ENCODE measurements at regions not wholly inside any gene's neighbourhood (a gene's known extent, or its start where the extent isn't known, plus 50 kb on each side); places are given as distances from the start of the nearest gene placed in this dataset.

- H3K27ac ChIP-seq (ENCODE audit: low read depth, low read length) = no peak overlapping the region
- no peak overlapping the region for H3K18ac ChIP-seq (ENCODE audit: extremely low read depth, low read length)
- no peak overlapping the region for H3K4me2 ChIP-seq (ENCODE audit: insufficient read depth in 1 of 2, low read depth in 2 of 2, low read length in 2 of 2)
- H2BK120ac ChIP-seq (replicated peaks; ENCODE audit: low read depth, low read length) = no peak overlapping the region
- H2BK15ac ChIP-seq (ENCODE audit: low read length) = no peak overlapping the region
- 90% methylated on average over 5 of the region's 5 CpGs; no CpG with 5 or more reads in 1 of the 2 experiments for WGBS, 2 experiments (ENCODE audit: extremely low coverage in 1 of 2, insufficient coverage in 1 of 2, insufficient read length in 1 of 2, insufficient replicate concordance in 2 of 2, low coverage in 1 of 2, low lambda C conversion rate in 2 of 2, missing lambda C conversion rate in 1 of 2)
- H3K4ac ChIP-seq (replicated peaks; ENCODE audit: insufficient read length, low read depth, low read length) = no peak overlapping the region
- no peaks in the 10 kb centered on the region for H3K27me3 ChIP-seq (replicated peaks in 1 of 4; ENCODE audit: control insufficient read depth in 3 of 4, extremely low read depth in 1 of 4, insufficient read depth in 3 of 4, low read length in 3 of 4)
- H2BK20ac ChIP-seq (ENCODE audit: low read length) = no peak overlapping the region
- H3K9ac ChIP-seq (replicated peaks in 1 of 4; ENCODE audit: extremely low read depth in 1 of 4, low read depth in 3 of 4, low read length in 3 of 4) = no peak overlapping the region
- H3K9me3 ChIP-seq (ENCODE audit: insufficient read depth in 2 of 2, low read depth in 1 of 2, low read length in 1 of 2) = peaks cover 23 to 24% of the 10 kb centered on the region in 2 experiments
- H3K36me3 ChIP-seq (ENCODE audit: control insufficient read depth in 2 of 4, insufficient read depth in 4 of 4, low read length in 3 of 4) = 0 out of 8 replicates have a peak, but pooled peaks cover 0 to 2% (median 0%) of the 10 kb centered on the region in 4 experiments
- H2AFZ ChIP-seq (ENCODE audit: low read length) = no peak overlapping the region
- CTCF ChIA-PET (ENCODE audit: partially characterized antibody) = interaction anchor here (1.0 to 1.3 kb wide), 3 partner anchors 14 to 55 kb away, joined by 3 read pairs; no protein-coding TSS in a partner anchor
- no peaks in the 10 kb centered on the region for H3K79me1 ChIP-seq (ENCODE audit: low read depth, low read length)
- no peak overlapping the region for H4K91ac ChIP-seq (replicated peaks; ENCODE audit: insufficient read length, low read length)
- H3K79me2 ChIP-seq (ENCODE audit: control insufficient read depth in 1 of 2, insufficient read depth in 2 of 2, low read length in 2 of 2) = no peaks in the 10 kb centered on the region
- peaks cover 2% of the 10 kb centered on the region; the same call in 1 of the 2 replicates for H3K23me2 ChIP-seq (ENCODE audit: low read depth, low read length)
- H4K5ac ChIP-seq (ENCODE audit: insufficient read length, low read depth, low read length) = no peak overlapping the region
- no peak overlapping the region for H4K8ac ChIP-seq (ENCODE audit: extremely low read depth, insufficient read depth, low read length)
- POLR2A ChIA-PET (ENCODE audit: partially characterized antibody) = no interaction called here
- H3K56ac ChIP-seq (replicated peaks; ENCODE audit: insufficient read length, low read depth, low read length) = no peak overlapping the region
- no peak overlapping the region for H2AK5ac ChIP-seq (ENCODE audit: low read depth, low read length)
- H3K4me1 ChIP-seq (replicated peaks in 1 of 4; ENCODE audit: control insufficient read depth in 3 of 4, insufficient read depth in 4 of 4, low read length in 3 of 4) = peaks cover 0 to 11% (median 6%) of the 10 kb centered on the region in 4 experiments; a peak in 6 of 7 replicates
- no peak overlapping the region for H3K4me3 ChIP-seq (ENCODE audit: extremely low read depth in 1 of 4, insufficient read depth in 2 of 4, low read depth in 3 of 4, low read length in 4 of 4)
- H3K14ac ChIP-seq (ENCODE audit: insufficient read length) = no peak overlapping the region
- H2BK12ac ChIP-seq (ENCODE audit: low read depth, low read length) = no peak overlapping the region
- no peak overlapping the region for H2BK5ac ChIP-seq (ENCODE audit: low read depth, low read length)
- FAIRE-seq (no peak), DNase-seq (ENCODE audit: low read depth in 1 of 2, low spot score in 2 of 2) (no peak)
- H3K23ac ChIP-seq (ENCODE audit: insufficient read length) = no peak overlapping the region
- H4K20me1 ChIP-seq (replicated peaks in 1 of 2; ENCODE audit: control insufficient read depth in 1 of 2, insufficient read depth in 2 of 2, low read length in 2 of 2) = no peaks in the 10 kb centered on the region
- no peak for TF ChIP-seq ZNF274 (IDR thresholded peaks at IDR 0.05; ENCODE audit: borderline replicate concordance, extremely low read depth, low read length)
- TF ChIP-seq BCL11A (IDR thresholded peaks at IDR 0.05; ENCODE audit: low read depth in 2 of 2, low read length in 2 of 2) = no peak
- TF ChIP-seq POLR2AphosphoS5 (IDR thresholded peaks at IDR 0.05; ENCODE audit: low read depth, low read length) = no peak
- no peak for TF ChIP-seq YY1 (IDR thresholded peaks at IDR 0.05; ENCODE audit: low read depth, low read length)
These were observed 127.1 kb downstream of the MYCN start for GRCh38 chr2:16067444-16067843.

Measured in H1 (cell line).